ENCODE measurements at regions not wholly inside any gene's neighbourhood (a gene's known extent, or its start where the extent isn't known, plus 50 kb on each side); places are given as distances from the start of the nearest gene placed in this dataset.

- DNase-seq (ENCODE audit: low read depth, low spot score), result no peak
Measured at GRCh38 chr12:92615086-92615485, 87.7 kb upstream of the PLEKHG7 start.

GRCh38 chr12:92614502-92614901 lies 88.3 kb upstream of the PLEKHG7 start:
- peak; percentile 36 for DNase-seq (ENCODE audit: low read depth, low spot score)

GRCh38 chr12:92614001-92614400 lies 88.8 kb upstream of the PLEKHG7 start:
- DNase-seq (ENCODE audit: low read depth, low spot score), result no peak

- DNase-seq (ENCODE audit: low read depth, low spot score), result no peak
Measured at GRCh38 chr12:92612611-92613010, 90.2 kb upstream of the PLEKHG7 start.

- DNase-seq (ENCODE audit: low read depth, low spot score), result peak; percentile 36
Measured at GRCh38 chr12:92608151-92609091, 94.4 kb upstream of the PLEKHG7 start.

GRCh38 chr12:92606956-92607355 lies 95.8 kb upstream of the PLEKHG7 start:
- DNase-seq (ENCODE audit: low read depth, low spot score), result no peak

- DNase-seq (ENCODE audit: low read depth, low spot score), result no peak
Measured at GRCh38 chr12:92605621-92606170, 97.1 kb upstream of the PLEKHG7 start.

GRCh38 chr12:92604786-92605185 lies 98.0 kb upstream of the PLEKHG7 start:
- DNase-seq (ENCODE audit: low read depth, low spot score), result no peak

GRCh38 chr12:92603741-92604432 lies 98.9 kb upstream of the PLEKHG7 start:
- DNase-seq (ENCODE audit: low read depth, low spot score), result no peak

GRCh38 chr12:92602930-92603623 lies 99.7 kb upstream of the PLEKHG7 start:
- peak; percentile 20 for DNase-seq (ENCODE audit: low read depth, low spot score)

GRCh38 chr12:92602476-92602875 lies 100.3 kb upstream of the PLEKHG7 start:
- peak; percentile 72 for DNase-seq (ENCODE audit: low read depth, low spot score)

- no peak for DNase-seq (ENCODE audit: low read depth, low spot score)
Measured at GRCh38 chr12:92601680-92602079, 101.1 kb upstream of the PLEKHG7 start.

- DNase-seq (ENCODE audit: low read depth, low spot score), result no peak
Measured at GRCh38 chr12:92601176-92601575, 101.6 kb upstream of the PLEKHG7 start.

- DNase-seq (ENCODE audit: low read depth, low spot score), result no peak
Measured at GRCh38 chr12:92600052-92600451, 102.7 kb upstream of the PLEKHG7 start.

- DNase-seq (ENCODE audit: low read depth, low spot score), result no peak
Measured at GRCh38 chr12:92597997-92598396, 104.8 kb upstream of the PLEKHG7 start.

GRCh38 chr12:92597118-92597517 lies 105.7 kb upstream of the PLEKHG7 start:
- DNase-seq (ENCODE audit: low read depth, low spot score), result no peak

- peak; percentile 21 for DNase-seq (ENCODE audit: low read depth, low spot score)
Measured at GRCh38 chr12:92596383-92596782, 106.4 kb upstream of the PLEKHG7 start.

GRCh38 chr12:92595663-92596062 lies 107.1 kb upstream of the PLEKHG7 start:
- DNase-seq (ENCODE audit: low read depth, low spot score), result no peak

GRCh38 chr12:92593734-92594402 lies 108.9 kb upstream of the PLEKHG7 start:
- DNase-seq (ENCODE audit: low read depth, low spot score), result peak; percentile 64

- no peak for DNase-seq (ENCODE audit: low read depth, low spot score)
Measured at GRCh38 chr12:92585115-92585727, 117.6 kb upstream of the PLEKHG7 start.

- DNase-seq (ENCODE audit: low read depth, low spot score), result no peak
Measured at GRCh38 chr12:92583910-92584309, 118.9 kb upstream of the PLEKHG7 start.
